CD4-positive, alpha-beta T cell treated with Interleukin-2 at 100 ng/mL for 4 hours (primary cell): ENCODE measurements at regions not wholly inside any gene's neighbourhood (a gene's known extent, or its start where the extent isn't known, plus 50 kb on each side); places are given as distances from the start of the nearest gene placed in this dataset.

Experiments used
- DNase-seq: peaks from one replicate; pipeline ENCODE4 v3.0.0-alpha.2; 2020; ENCODE audit warnings: low spot score

DNA sequence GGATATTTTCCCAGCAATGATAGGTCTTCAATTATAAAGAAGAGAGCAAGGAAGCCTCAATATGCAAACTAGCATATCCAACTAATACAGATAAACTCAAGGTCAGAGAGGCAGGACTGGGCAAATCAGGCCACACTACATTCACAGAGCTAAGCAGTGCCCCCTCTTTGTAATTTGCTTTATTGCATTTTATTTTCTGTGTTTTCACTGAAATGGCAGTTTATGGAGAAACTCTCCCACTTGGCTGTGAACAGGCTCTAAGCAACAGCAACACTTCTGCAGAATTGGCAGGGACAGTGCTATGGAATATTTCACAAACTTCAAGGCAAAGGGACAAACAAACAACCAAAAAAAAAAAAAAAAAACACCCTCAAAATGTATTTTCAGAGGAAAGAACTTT, 93.4 kb upstream of the SOD1 start:
- DNase-seq: no peak

GRCh38 chr21:31564439-31564838, 95.1 kb upstream of the SOD1 start:
- DNase-seq: no peak

- no peak for DNase-seq
Observed at GRCh38 chr21:31560479-31560878, 99.0 kb upstream of the SOD1 start.

GRCh38 chr21:31559368-31560119, 99.9 kb upstream of the SOD1 start:
- peak; percentile 93 for DNase-seq

DNA sequence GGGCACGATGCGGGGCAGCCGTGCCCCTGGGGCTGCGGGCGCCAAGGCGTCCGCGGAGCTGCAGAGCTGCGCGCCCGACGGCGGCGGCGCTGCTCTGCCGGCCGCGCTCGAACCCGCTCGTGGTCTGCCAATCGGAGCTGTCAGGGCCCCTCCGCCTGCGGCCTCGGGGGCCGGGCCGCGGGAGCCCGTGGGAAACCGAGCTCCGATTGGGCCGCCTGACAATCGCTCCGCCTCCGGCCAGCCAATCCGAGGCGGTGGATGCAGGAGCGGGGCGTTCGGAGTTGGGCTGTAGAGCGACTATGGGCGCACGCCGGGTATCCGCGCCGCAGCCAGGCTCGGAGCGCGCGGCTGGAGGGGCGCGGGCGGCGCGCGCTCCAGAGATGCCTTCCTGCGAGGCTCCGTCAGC, 100.5 kb upstream of the SOD1 start:
- DNase-seq: peak; percentile 92

DNA sequence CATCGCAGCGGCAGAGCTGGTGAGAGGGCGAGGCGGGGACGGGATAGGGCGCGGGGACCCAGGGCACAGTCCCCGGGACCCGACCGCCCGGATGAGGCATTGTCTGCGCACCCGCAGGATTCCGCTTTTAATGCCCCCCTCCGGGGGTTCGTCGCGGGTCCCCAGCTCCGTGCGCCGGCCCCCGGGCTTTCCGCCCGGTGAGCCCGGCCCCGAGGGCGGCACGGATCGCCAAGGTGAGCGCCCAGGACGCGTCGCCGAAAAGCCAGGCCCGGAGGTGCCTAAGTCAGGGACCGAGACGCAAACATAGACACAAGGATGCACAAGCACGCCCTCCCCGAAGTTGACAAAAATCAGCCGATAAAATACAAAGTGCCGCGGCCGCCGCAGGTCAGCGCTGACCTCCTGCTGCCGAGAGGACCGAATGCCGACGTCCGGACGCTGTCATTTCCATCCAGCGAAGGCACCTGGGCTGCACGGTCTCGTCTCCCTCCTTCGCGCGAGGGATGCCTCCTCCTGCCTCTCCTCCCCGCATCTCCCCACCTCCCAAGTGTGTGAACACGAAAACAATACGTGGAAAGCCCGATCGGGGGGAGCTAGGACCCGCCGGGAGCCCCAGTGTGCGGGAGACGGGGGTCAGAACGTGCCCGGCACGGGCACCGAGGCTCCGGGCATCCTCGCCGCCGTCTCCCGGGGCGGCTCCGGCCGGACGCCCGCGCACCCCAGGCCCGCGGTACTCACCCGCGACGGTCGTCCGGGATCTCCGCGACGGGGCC, 101.1 kb upstream of the SOD1 start:
- peak; percentile 30 for DNase-seq

DNA sequence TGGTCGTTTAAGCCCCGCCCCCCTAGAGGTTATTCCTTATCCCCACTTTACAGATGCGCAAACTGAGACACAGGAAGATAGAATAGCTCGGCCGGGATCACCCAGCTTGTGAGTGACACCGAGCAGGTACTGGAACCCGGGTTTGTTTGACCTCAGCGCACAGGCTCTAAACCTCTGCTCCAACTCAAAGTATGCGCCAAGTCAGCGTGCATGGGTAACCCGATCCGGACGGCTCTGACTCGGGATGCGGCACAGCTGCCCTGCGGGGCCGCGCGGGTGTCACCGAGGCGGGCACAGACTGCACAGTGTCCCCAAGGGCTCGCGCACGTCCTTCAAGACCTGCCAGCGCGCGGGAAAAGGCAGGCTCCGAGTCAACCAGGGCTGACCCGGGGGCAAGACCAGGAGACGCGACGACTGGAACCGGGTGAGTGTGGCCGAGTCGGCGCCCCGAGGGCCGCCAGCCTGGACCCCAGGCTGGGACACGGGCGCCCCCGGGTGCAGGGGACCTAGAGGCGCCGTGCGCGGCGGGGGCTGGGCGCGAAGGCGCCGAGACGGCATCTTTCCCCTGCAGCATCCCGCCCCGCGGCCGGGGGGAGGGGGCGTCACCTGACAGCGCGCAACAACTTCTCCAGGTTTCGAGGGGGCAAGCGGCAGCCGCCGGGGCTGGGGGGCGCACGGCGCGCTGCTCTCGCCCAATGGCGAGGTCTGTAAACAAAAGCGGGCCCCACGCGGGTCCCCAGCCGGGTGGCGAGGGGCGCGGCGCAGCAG, 101.9 kb upstream of the SOD1 start:
- DNase-seq: no peak

- DNase-seq: no peak
Observed at GRCh38 chr21:31556662-31557061, 102.8 kb upstream of the SOD1 start.

- no peak for DNase-seq
Observed at GRCh38 chr21:31555741-31556191, 103.7 kb upstream of the SOD1 start.

GRCh38 chr21:31554511-31555022, 104.9 kb upstream of the SOD1 start:
- DNase-seq: peak; percentile 19

DNA sequence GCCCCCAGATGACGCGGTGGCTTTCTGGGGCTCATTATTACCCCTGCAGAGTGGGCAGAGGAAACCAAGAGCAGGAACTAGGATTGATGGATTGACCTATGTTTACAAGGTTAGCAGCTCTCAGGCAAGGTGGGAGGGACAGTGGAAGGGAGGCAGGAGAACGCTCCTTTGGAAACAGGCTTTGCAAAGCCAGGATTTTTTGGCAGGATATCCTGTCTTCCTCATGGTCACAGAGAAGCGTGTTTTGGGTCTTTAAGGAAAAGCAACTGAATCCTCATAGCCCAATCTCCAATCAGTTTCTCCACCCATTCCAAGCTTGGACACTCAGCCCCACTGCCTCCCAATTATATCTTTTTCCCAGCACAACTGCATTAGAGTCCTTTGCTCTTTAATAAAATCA, 105.6 kb upstream of the SOD1 start:
- no peak for DNase-seq

DNA sequence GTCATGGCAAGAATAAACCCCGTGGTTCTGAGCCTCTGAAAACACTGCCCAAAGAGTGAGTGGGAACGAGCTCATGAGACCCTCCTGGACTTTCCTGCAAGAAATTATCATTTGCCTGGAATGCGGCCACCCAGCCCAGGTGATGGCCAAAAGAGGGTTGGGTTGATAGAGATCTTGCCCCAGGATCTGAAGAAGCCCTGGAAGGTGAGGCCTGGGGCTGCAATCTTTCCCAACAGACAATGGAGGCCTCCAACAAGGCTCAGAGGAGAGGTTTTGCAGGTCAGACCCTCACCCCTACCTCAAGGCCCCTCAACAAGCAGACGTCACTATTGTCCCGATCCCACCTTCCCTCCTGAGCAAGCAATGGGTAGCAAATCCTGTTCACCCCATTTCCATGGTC, 106.0 kb upstream of the SOD1 start:
- no peak for DNase-seq

DNA sequence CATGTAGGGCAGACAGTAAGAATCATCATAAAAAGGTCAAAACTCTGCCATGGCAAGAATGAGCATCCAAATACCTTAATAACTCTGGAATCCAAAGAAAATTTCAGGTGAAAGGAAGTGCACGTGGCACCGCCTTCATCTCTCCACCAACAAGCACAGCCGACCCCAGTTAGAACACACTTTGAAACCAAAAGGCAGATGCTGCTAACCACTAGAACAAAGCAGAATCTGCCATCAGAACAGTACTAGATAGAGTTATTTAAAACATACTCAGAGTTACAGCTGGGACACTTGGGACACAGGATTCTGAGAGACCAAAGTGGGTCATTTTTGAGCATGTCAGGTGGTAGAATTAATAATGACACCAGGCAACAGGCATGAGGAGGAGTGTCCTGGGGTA, 106.7 kb upstream of the SOD1 start:
- DNase-seq: no peak

DNA sequence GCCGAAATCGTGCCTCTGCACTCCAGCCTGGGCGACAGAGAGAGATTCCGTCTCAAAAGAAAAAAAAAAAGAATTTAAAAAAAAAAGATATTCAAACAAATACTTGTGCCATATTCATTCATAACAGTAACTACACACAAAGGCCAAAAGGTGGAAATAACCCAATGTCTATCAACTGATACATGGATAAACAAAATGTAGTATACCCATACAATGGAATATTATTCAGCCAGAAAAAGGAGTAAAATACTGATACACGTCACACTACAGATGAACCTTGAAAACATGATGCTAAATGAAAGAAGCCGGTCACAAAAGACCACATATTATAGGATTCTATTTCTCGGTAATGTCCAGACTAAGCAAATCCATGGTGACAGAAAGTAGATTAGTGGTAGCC, 109.4 kb upstream of the SOD1 start:
- no peak for DNase-seq

- no peak for DNase-seq
Observed at GRCh38 chr21:31548688-31549087, 110.8 kb upstream of the SOD1 start.

- no peak for DNase-seq
Observed at GRCh38 chr21:31546443-31547170, 112.9 kb upstream of the SOD1 start.

GRCh38 chr21:31545036-31545435, 114.5 kb upstream of the SOD1 start:
- no peak for DNase-seq

- DNase-seq: no peak
Observed at GRCh38 chr21:31543191-31543590, 116.3 kb upstream of the SOD1 start.

DNA sequence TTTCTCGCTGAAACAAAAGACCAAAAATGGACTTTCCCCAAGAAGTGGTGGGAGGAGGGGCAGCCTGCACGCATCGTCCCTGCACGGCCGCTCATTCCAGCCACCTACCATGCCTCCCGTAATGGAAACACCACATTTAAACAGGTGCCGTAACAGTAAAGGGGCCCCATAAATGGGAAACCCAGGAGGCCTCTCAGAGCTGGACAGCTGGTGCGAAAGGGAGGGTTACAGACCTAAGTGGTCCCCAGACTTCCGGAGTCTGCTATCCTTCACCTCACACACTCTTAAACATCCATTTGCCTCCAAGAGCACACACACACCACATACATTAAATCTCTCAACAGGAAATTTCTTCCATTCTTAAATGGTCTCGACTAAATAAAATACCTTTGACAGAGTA, 120.7 kb upstream of the SOD1 start:
- DNase-seq: no peak

- no peak for DNase-seq
Observed at GRCh38 chr21:31537872-31538576, 121.5 kb upstream of the SOD1 start.

DNA sequence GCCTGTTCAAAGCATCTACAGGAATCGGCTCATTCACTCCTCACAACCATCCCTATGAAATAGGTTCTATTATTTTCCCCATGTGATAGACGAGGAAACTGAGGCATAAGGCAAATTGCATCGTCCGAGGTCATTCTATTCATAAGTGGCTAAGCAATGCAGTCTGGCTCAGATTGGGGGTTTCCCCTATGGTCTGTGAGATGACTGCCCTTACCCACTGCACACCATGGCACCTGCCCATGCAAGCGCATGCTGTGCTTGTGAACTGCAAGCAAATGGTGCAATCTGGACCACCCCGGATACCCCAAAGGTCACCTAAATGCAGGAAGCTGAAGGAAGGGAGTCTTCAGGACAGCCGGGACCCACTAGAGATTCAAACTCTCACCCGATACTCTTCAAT, 123.4 kb upstream of the SOD1 start:
- no peak for DNase-seq
